WTC11 (cell line): ENCODE measurements at regions not wholly inside any gene's neighbourhood (a gene's known extent, or its start where the extent isn't known, plus 50 kb on each side); places are given as distances from the start of the nearest gene placed in this dataset.

ENCODE experiments used
- ATAC-seq: fragments of 200-7000 bp; cut with Tn5 transposase; 2 replicates; pipeline ENCODE4 v1.10.0; 2021; ENCODE audit warnings: mild to moderate bottlenecking, moderate library complexity
- CTCF ChIA-PET: fragments of 300-600 bp; sonication (Branson Sonifier 250); formaldehyde crosslinking; loops from one replicate; lab custom pipeline; 2021; ENCODE audit warnings: antibody characterized with exemption; lab: Charles Lee
- POLR2A ChIA-PET: fragments of 350-600 bp; sonication (Branson Sonifier 250); formaldehyde crosslinking; loops from one replicate; lab custom pipeline; 2021; ENCODE audit warnings: antibody characterized with exemption; lab: Charles Lee
- DNase-seq: peaks from one replicate; pipeline ENCODE4 v3.0.0; 2021; ENCODE audit warnings: low spot score
- H3K27ac Mint-ChIP-seq: 2 replicates; pipeline ENCODE4 v1.8.0; 2021; ENCODE audit warnings: mixed read lengths
- H3K27me3 Mint-ChIP-seq: 2 replicates; pipeline ENCODE4 v1.8.0; 2021; ENCODE audit warnings: low read depth, mild to moderate bottlenecking, moderate library complexity, mixed read lengths
- H3K36me3 Mint-ChIP-seq: 2 replicates; pipeline ENCODE4 v1.8.0; 2021; ENCODE audit warnings: mixed read lengths
- H3K4me1 Mint-ChIP-seq: 2 replicates; pipeline ENCODE4 v1.8.0; 2022; ENCODE audit warnings: mixed read lengths
- H3K4me3 Mint-ChIP-seq: 2 replicates; pipeline ENCODE4 v1.8.0; 2021; ENCODE audit warnings: mild to moderate bottlenecking, moderate library complexity, mixed read lengths
- H3K9me3 Mint-ChIP-seq: 2 replicates; pipeline ENCODE4 v1.8.0; 2021; ENCODE audit warnings: mixed read lengths
- ATF1 ChIP-seq: sonication (generic); formaldehyde crosslinking; IDR thresholded peaks from 2 replicates; pipeline ENCODE4 v1.8.1; 2023; ENCODE audit warnings: mild to moderate bottlenecking, moderate library complexity, missing genetic modification reagents
- ELF4 ChIP-seq: sonication (generic); formaldehyde crosslinking; IDR thresholded peaks from 2 replicates; pipeline ENCODE4 v1.8.1; 2022; ENCODE audit warnings: low read depth, mild to moderate bottlenecking, moderate library complexity, missing genetic modification reagents
- EMX1 ChIP-seq: fragments of 250-450 bp; sonication (Bioruptor Pico); IDR thresholded peaks from 2 replicates; pipeline ENCODE4 v1.8.0; 2021; ENCODE audit warnings: mild to moderate bottlenecking
- ERG ChIP-seq: fragments of 250-450 bp; sonication (Bioruptor Pico); IDR thresholded peaks from 2 replicates; pipeline ENCODE4 v1.8.0; 2021; ENCODE audit warnings: mild to moderate bottlenecking
- ESRRA ChIP-seq: sonication (generic); formaldehyde crosslinking; IDR thresholded peaks from 2 replicates; pipeline ENCODE4 v1.8.1; 2022; ENCODE audit warnings: mild to moderate bottlenecking, missing genetic modification reagents, borderline replicate concordance
- GABPB1 ChIP-seq: sonication (generic); formaldehyde crosslinking; IDR thresholded peaks from 2 replicates; pipeline ENCODE4 v1.8.1; 2023; ENCODE audit warnings: mild to moderate bottlenecking, missing genetic modification reagents
- MAX ChIP-seq: sonication (generic); formaldehyde crosslinking; IDR thresholded peaks from 2 replicates; pipeline ENCODE4 v1.8.0; 2022; ENCODE audit warnings: mild to moderate bottlenecking, missing genetic modification reagents
- MLX ChIP-seq: sonication (generic); formaldehyde crosslinking; IDR thresholded peaks from 2 replicates; pipeline ENCODE4 v1.8.1; 2023; ENCODE audit warnings: mild to moderate bottlenecking, missing genetic modification reagents, moderate library complexity
- MXD4 ChIP-seq: fragments of 250-450 bp; sonication (Bioruptor Pico); IDR thresholded peaks from 2 replicates; pipeline ENCODE4 v1.8.0; 2021; ENCODE audit warnings: mild to moderate bottlenecking, moderate library complexity, borderline replicate concordance
- MYBL2 ChIP-seq: sonication (generic); formaldehyde crosslinking; IDR thresholded peaks from 2 replicates; pipeline ENCODE4 v1.8.1; 2023; ENCODE audit warnings: mild to moderate bottlenecking, moderate library complexity, missing genetic modification reagents
- NFE2L1 ChIP-seq: sonication (generic); formaldehyde crosslinking; IDR thresholded peaks from 2 replicates; pipeline ENCODE4 v1.8.1; 2023; ENCODE audit warnings: missing genetic modification reagents
- RORB ChIP-seq: fragments of 250-450 bp; sonication (Bioruptor Pico); IDR thresholded peaks from 2 replicates; pipeline ENCODE4 v1.9.0; 2021; ENCODE audit warnings: mild to moderate bottlenecking
- SP1 ChIP-seq: sonication (generic); formaldehyde crosslinking; conservative IDR thresholded peaks from 2 replicates; pipeline ENCODE4 v1.8.1; 2022; ENCODE audit warnings: missing genetic modification reagents
- TCF7 ChIP-seq: sonication (generic); formaldehyde crosslinking; IDR thresholded peaks from 2 replicates; pipeline ENCODE4 v1.8.0; 2022; ENCODE audit warnings: mild to moderate bottlenecking, low read depth, missing genetic modification reagents, moderate library complexity
- TEAD4 ChIP-seq: sonication (generic); formaldehyde crosslinking; IDR thresholded peaks from 2 replicates; pipeline ENCODE4 v1.8.0; 2022; ENCODE audit warnings: mild to moderate bottlenecking, missing genetic modification reagents
- TP53 ChIP-seq: sonication (generic); formaldehyde crosslinking; IDR thresholded peaks from 2 replicates; pipeline ENCODE4 v1.8.1; 2023; ENCODE audit warnings: mild to moderate bottlenecking, missing genetic modification reagents
- USF1 ChIP-seq: sonication (generic); formaldehyde crosslinking; IDR thresholded peaks from 2 replicates; pipeline ENCODE4 v1.8.0; 2022; ENCODE audit warnings: mild to moderate bottlenecking, missing genetic modification reagents
- TF ChIP-seq, protein P1 (sequence below): sonication (generic); formaldehyde crosslinking; IDR thresholded peaks from 2 replicates; pipeline ENCODE4 v1.8.0; 2022; ENCODE audit warnings: mild to moderate bottlenecking, missing genetic modification reagents
- TF ChIP-seq, protein P2 (sequence below): fragments of 250-450 bp; sonication (Bioruptor Pico); IDR thresholded peaks from 2 replicates; pipeline ENCODE4 v1.9.0; 2021; ENCODE audit warnings: mild to moderate bottlenecking
- TF ChIP-seq, protein P3 (sequence below): sonication (generic); formaldehyde crosslinking; IDR thresholded peaks from 2 replicates; pipeline ENCODE4 v1.8.1; 2023; ENCODE audit warnings: mild to moderate bottlenecking, missing genetic modification reagents, borderline replicate concordance

DNA sequence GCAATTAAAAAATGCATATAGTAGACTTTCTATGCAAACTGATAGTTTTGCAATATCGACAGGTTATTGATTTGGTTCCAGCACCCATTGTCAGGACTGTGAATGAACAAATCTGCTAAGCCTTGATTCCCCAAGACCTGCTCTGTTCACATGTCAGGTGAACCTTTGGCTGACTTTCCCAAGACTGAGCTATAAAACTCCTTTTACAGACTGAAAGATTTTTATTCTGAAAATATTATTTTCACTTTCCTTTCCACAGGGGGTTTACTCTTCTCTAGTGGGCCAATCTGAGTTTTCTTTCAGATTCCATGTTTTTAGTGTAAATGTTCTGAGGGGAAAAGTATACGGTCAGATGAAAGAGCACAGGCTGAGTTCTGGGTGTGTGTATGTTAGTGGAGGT lies 199.2 kb upstream of the BMPER start (continued):
- TF ChIP-seq, protein P1, sequence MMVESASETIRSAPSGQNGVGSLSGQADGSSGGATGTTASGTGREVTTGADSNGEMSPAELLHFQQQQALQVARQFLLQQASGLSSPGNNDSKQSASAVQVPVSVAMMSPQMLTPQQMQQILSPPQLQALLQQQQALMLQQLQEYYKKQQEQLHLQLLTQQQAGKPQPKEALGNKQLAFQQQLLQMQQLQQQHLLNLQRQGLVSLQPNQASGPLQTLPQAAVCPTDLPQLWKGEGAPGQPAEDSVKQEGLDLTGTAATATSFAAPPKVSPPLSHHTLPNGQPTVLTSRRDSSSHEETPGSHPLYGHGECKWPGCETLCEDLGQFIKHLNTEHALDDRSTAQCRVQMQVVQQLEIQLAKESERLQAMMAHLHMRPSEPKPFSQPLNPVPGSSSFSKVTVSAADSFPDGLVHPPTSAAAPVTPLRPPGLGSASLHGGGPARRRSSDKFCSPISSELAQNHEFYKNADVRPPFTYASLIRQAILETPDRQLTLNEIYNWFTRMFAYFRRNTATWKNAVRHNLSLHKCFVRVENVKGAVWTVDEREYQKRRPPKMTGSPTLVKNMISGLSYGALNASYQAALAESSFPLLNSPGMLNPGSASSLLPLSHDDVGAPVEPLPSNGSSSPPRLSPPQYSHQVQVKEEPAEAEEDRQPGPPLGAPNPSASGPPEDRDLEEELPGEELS (CRISPR knock-in tag), result no peak
- TF ChIP-seq NFE2L1 (CRISPR knock-in tag) (no peak), ATF1 (no peak), MLX (no peak), TP53 (CRISPR knock-in tag) (no peak), ELF4 (no peak), GABPB1 (CRISPR knock-in tag) (no peak)
- TF ChIP-seq, protein P2, sequence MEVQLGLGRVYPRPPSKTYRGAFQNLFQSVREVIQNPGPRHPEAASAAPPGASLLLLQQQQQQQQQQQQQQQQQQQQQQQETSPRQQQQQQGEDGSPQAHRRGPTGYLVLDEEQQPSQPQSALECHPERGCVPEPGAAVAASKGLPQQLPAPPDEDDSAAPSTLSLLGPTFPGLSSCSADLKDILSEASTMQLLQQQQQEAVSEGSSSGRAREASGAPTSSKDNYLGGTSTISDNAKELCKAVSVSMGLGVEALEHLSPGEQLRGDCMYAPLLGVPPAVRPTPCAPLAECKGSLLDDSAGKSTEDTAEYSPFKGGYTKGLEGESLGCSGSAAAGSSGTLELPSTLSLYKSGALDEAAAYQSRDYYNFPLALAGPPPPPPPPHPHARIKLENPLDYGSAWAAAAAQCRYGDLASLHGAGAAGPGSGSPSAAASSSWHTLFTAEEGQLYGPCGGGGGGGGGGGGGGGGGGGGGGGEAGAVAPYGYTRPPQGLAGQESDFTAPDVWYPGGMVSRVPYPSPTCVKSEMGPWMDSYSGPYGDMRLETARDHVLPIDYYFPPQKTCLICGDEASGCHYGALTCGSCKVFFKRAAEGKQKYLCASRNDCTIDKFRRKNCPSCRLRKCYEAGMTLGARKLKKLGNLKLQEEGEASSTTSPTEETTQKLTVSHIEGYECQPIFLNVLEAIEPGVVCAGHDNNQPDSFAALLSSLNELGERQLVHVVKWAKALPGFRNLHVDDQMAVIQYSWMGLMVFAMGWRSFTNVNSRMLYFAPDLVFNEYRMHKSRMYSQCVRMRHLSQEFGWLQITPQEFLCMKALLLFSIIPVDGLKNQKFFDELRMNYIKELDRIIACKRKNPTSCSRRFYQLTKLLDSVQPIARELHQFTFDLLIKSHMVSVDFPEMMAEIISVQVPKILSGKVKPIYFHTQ (CRISPR knock-in tag), result no peak

GRCh38 chr7:33706771-33707200 lies 198.6 kb upstream of the BMPER start:
- Mint-ChIP-seq H3K36me3 (peaks cover 12% of the 10 kb centered on the region), H3K27me3 (peaks cover 40% of the 10 kb centered on the region), H3K4me1 (peaks cover 62% of the 10 kb centered on the region), H3K27ac (no peak overlapping the region), H3K4me3 (no peak overlapping the region), H3K9me3 (peaks cover 8% of the 10 kb centered on the region)
- ATAC-seq (no peak), DNase-seq (no peak)
- TF ChIP-seq GABPB1 (CRISPR knock-in tag), result no peak
- no peak for TF ChIP-seq MXD4
- TF ChIP-seq, protein P3, sequence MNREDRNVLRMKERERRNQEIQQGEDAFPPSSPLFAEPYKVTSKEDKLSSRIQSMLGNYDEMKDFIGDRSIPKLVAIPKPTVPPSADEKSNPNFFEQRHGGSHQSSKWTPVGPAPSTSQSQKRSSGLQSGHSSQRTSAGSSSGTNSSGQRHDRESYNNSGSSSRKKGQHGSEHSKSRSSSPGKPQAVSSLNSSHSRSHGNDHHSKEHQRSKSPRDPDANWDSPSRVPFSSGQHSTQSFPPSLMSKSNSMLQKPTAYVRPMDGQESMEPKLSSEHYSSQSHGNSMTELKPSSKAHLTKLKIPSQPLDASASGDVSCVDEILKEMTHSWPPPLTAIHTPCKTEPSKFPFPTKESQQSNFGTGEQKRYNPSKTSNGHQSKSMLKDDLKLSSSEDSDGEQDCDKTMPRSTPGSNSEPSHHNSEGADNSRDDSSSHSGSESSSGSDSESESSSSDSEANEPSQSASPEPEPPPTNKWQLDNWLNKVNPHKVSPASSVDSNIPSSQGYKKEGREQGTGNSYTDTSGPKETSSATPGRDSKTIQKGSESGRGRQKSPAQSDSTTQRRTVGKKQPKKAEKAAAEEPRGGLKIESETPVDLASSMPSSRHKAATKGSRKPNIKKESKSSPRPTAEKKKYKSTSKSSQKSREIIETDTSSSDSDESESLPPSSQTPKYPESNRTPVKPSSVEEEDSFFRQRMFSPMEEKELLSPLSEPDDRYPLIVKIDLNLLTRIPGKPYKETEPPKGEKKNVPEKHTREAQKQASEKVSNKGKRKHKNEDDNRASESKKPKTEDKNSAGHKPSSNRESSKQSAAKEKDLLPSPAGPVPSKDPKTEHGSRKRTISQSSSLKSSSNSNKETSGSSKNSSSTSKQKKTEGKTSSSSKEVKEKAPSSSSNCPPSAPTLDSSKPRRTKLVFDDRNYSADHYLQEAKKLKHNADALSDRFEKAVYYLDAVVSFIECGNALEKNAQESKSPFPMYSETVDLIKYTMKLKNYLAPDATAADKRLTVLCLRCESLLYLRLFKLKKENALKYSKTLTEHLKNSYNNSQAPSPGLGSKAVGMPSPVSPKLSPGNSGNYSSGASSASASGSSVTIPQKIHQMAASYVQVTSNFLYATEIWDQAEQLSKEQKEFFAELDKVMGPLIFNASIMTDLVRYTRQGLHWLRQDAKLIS, result no peak
- TF ChIP-seq USF1 (CRISPR knock-in tag), result no peak
- TF ChIP-seq ERG (CRISPR knock-in tag), result no peak
- no peak for TF ChIP-seq MAX (CRISPR knock-in tag)
- no peak for TF ChIP-seq MLX
- no peak for TF ChIP-seq SP1 (CRISPR knock-in tag)
- no peak for TF ChIP-seq ESRRA
- TF ChIP-seq EMX1 (CRISPR knock-in tag), result no peak
- no peak for TF ChIP-seq MYBL2
- no peak for TF ChIP-seq TEAD4 (CRISPR knock-in tag)
- TF ChIP-seq, protein P1 (CRISPR knock-in tag), result no peak
- TF ChIP-seq TCF7 (CRISPR knock-in tag), result no peak
- TF ChIP-seq RORB (CRISPR knock-in tag), result no peak
- ChIA-PET CTCF (interaction anchor here (0.5 to 2.5 kb wide), 5 partner anchors 21 to 247 kb away, joined by 3 to 16 read pairs (median 6); no protein-coding TSS in a partner anchor), POLR2A (no interaction called here)
